GM21515 (cell line): ENCODE measurements at regions not wholly inside any gene's neighbourhood (a gene's known extent, or its start where the extent isn't known, plus 50 kb on each side); places are given as distances from the start of the nearest gene placed in this dataset.
"Not testable (repeated sequence)": the region's sequence is repeated elsewhere in the genome, so short reads cannot be mapped to it uniquely, and the experiment has no call there.

Experiments
- ATAC-seq: cut with Tn5 transposase; IDR thresholded peaks from one replicate; pipeline ENCODE4 v1.9.1; 2021; ENCODE audit not compliant: unreplicated experiment

DNA sequence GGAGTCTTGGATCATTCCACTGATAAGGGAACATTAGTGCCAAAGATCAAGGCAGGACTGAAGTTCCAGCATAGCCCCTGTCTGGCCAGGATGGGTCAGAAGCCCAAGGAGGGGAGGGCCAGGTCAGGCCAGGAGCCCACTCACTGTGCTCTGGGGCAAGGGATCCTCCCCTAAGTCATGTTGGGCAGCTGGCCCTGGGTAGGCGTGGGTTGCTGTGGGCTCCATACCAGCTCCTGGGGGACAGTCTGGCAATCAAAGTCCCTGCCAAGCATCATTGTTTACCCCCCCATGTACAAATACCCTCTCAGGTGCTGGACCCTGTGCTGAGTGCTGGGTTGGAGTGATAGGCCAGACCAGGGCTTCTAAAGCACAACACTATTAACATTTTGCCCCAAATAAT, 130.5 kb downstream of the IRX5 start:
- no peak for ATAC-seq

DNA sequence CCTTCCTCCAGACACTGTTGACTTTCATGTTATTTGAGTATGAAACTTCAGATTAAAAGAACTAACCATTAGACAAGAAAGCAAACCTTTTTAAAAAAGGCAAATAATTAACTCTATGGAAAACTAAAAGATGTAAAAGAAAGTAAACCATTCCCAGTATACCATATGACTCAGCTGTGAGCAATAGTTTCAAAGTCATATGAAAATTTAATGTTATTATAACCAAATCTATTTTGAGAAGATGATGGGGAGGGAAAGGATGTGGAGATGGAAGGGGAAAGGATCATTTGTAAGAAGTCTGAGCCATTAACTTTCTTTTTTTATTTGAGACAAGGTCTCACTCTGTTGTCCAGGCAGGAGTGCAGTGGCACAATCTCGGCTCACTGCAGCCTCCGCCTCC, 131.8 kb downstream of the IRX5 start:
- no peak for ATAC-seq

DNA sequence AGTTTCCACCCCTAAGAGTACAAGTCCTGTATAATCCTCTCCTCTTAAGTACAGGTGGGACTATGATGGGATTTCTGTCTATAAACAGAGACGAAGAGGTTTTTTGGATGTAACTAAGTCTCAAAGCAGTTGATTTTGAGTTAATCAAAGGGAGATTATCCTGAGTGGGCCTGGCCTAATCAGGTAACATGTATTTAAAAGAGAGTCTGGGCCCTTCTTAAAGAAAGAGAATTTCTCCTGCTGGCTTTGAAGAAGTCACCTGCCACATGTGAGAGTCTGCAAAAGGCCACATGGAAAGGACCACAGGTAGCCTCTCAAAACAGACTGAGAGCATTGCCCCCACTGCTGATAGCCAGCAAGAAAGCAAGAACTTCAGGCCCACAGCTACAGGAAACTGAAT, 142.3 kb downstream of the IRX5 start:
- no peak for ATAC-seq

DNA sequence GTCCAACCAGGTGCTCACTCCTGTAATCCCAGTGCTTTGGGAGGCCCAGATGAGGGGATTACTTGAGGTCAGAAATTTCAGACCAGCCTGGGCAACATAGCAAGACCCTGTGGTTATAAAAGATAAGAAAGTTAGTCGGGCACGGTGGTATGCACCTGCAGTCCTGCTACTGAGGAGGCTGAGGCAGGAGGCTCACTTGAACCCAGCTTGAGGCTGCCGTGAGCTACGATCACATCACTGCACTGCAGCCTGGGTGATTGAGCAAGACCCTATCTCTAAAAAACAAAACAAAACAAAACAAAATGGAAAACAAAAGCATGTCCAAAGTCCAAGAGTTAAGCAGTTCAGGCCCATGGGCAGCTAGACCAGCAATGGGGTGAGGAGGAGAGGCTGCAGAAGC, 143.2 kb downstream of the IRX5 start:
- no peak for ATAC-seq

DNA sequence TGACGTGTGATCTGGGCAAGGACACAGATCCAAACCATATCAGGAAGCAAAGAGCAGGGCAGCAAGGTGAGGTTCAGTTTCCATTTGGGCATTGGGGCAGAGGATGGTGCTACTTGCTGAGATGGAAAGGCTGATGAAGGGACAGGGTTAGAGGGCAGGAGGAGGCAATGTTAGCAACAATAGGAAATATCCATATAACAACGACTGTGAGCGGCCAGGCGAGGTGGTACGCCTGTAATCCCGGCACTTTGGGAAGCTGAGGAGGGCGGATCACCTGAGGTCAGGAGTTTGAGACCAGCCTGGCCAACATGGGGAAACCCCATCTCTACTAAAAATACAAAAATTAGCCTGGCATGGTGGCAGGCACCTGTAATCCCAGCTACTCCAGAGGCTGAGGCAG, 144.5 kb downstream of the IRX5 start:
- ATAC-seq: not testable (repeated sequence)

DNA sequence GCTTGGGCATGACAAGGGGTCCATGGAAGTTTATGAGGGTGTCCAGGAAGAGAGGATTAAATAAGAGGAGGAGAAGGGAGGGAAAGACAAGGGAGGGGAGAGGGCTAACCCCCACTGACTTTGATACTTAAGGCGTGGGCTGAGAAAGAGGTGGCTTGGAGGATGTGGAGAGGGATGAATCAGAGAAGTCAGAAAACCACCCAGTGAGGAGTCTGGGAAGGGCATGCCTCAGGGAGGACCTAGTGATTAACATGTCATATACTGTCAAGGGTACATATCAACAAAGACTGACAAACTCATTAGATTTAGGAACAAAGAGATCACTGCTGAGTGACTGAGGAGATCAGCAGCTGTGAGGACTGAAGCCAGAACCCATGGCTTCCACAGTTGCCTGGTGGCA, 145.4 kb downstream of the IRX5 start:
- ATAC-seq: no peak

DNA sequence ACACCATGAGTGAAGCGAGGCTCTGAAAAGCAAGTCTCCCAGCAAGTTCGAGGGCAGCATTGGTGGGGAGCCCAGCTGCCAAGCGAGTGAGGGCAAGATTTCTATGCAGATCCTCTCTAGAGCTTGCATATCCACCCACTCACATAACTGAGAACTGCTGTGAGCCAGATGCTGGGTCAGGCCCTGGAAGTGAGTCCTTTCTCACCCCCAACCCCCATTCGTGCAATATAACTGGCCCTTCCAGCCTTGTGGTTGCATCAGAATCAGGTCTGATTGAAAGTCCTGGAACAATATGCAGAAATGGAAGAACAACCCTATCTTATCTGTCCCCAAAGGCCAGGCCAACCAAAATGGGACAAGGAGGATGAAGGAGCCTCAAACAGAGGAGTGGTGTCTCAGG, 146.6 kb downstream of the IRX5 start:
- no peak for ATAC-seq

DNA sequence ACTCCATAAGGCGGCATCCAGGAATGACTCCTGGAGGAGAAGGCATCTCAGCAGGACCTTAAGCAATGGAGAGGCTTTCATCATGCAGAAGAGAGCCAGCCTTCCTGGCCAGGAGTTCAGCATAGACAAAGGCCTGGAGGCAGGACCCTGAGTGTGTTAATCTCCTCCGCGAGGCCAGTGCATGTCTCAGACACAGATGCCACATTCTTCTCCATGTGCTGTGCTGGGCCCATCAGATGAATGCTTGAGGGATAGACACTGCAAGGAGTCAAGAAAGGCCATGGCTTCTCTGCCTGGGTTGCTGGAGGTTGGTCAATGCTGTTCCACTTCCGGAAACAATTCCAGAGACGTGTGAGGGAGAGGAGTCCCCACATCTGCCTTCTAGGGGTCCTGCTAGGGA, 147.5 kb downstream of the IRX5 start:
- no peak for ATAC-seq

DNA sequence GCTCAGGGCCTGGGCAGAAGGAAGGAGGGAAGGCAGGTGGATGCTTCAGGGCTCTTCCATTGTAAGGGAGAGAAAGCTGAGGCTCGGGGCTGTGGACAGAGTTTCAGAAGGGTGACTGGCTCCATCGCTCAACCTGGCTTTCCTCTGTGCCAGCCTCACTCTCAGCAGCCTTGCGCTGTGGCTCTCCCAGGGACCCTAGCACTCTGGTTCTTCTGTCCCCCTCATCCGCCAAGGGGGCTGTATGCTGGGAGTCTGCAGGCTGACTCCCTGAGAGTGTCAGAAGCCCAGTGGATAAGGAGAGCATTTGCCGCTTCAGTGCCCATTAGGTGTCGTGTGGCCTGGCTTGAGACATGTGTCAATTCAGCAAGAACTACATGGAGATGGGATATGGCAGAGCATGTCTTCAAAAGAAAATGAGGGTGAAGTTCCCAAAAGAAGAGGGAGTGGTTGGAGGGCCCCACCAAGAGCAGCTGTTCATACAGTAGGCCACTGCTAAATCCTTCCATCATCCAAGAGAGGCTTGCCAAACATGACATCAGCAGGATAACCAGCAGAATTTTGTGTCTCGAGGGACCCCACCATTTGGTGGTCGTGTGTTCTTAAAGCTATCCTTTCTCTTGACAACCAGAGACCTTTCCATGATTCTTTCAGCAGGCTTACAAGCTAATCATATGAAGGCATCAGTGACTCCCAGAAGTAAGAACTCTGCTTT, 148.2 kb downstream of the IRX5 start:
- no peak for ATAC-seq

DNA sequence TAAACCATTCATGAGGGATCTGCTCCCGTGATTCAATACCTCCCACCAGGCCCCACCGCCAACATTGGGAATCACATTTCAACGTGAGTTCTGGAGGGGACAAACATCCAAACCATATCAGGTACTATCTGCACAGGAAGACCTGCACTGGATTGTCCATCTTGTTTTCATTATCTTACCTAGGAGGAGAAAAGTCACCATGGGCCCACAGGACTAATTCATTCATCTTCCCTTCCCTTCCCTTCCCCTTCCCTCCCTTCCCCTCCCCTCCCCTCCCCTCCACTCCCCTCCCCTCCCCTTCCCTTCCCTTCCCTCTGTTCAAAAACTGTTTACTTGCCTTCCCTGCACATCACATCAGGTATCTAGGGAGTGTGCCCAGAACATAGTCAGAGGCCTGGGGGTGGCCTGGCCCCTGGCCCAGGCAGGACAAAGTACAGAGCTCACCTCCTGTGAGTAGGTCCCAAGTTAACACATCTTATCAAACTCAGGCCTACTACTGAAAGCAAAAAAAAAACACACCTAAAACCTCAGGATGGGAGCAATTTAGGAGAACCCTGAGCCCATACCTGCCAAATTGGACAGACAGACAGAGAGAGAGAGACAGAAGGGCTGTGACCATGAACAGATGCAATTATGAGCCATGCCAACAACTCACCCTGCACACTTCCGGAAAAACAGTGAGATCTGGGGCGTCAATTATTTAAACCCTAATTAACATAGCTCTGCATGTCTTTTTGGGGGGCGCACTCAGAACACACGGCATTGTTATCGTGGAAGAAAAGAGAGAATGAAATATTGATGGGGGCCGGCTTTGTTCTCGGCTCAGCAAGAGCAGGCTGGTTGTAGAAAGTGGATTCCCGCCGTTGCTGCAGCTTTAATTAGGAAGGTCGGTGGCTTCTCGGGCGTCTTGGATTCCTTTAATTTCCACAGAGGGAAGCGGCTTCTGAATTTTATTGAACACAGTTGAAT, 151.2 kb downstream of the IRX5 start:
- no peak for ATAC-seq

DNA sequence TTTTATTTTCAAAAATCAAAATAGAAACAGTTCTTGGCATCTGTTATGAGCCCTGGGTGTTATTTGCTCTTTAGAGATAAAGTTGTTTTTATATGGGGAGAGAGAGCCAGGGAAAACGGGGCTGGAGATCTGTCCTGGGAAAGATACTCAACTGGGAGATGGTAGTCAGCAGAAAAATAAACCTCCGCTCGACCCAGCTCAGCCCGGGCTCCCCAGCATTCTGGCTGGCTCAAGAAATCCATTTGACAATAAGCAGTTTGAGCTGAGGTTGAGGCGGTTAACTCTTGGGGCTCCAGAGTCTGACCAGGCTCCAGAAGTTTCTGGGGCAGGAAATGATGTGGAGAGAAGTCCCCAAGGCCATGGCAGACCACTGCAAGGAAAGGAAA, 151.9 kb downstream of the IRX5 start:
- ATAC-seq: no peak

DNA sequence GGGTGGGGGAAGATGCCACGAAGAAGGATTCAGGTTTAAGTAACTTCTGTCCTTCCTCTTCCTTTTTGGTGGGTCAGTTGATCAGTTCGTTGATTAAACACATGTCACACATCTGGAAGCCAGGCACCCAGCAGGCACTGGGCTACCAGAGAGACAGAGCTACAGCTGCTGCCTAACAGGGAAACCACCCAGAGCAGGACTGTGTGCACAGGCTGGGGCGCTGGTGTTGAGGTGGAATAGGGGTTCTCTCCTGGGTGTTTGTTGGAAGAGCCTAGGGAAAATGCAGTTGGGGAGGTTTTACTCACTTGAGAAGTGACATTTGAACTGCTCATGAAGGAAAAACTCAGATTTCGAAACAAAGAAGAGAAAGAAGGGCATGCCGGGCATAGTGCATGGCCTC, 152.4 kb downstream of the IRX5 start:
- ATAC-seq: no peak

DNA sequence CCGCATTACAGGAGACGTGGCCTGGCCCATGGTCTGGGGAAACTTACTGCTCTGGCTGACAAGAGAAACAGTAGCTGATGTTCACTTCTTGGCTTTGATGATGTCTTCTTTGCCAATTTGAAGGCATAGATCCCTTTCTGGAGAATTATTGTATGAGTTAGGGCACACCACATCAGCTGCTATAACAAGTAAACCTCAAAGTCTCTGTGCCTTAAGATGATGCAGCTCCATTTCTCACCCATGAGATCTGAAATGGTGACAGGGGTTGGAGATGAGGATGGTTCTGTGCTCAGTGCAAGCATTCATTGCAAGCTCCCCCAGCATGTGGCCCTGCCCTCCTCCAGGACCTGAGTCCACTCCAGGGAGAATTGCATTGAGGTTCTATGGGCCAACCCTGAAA, 157.4 kb downstream of the IRX5 start:
- no peak for ATAC-seq

DNA sequence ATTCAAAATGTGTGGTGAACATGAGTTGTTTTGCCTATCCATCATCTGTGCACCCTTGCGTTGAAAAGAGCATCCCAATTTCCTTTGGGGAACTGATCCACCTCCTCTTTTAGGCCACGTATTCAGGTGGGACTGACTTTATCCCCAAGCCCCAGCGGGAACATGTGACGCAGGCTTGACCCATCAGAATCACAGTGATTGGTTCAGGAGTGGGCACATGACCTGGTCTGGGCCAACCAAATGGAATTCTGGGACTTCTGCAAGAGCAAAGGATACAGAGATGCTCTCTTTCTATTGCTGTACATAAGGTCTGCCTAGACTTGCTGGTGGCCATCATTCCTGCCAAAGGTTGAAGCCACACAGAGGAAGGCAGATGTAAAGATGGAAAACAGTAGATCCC, 158.9 kb downstream of the IRX5 start:
- no peak for ATAC-seq

DNA sequence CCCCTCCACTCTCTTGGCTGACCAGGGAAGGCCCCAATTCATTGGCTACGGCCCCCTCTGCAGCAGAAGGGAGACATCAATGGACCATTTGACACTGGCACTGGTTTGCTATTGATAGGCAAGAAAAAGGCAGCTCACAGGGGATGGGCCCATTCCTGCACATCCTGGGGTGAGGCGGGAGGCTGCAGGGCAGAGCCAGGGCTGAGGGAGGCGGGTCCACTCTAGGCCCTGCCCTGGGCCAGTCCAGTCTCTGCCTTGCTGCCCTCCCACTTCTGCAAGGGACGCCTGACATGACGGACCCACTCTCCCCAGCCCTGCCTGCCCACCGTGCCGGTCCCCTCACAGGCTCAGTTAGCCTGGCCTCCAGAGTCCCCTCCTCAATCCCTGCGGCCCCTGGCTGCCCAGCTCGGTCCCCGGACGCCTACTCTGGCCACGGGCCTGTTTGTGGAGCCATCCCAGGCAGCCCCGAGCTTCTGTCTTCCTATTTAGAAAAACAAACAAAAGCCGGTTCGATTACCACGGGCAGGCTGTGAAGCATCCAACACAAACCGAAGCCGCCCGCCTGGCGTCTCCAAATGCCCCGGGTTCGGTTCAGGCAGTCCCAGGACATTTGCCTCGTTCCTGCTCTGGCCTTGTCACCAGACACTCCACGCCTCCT, 160.7 kb downstream of the IRX5 start:
- no peak for ATAC-seq

DNA sequence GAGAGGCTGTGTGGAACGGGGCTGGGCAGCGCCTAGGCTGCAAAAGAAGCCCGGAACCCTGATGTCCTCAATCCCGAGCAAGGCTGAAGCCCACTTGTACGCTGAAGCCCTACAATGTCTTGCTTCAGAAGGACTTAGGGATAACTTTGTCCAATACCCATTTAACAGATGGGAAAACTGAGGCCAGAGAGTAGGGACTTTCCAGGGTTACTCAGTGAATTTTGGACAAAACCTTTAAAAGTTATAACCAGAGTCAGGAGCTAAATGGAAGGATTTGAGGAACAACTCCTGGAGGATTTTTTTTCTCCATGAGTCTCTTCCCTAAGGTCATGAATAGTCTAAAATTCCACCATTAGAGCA, 161.2 kb downstream of the IRX5 start:
- ATAC-seq: no peak

DNA sequence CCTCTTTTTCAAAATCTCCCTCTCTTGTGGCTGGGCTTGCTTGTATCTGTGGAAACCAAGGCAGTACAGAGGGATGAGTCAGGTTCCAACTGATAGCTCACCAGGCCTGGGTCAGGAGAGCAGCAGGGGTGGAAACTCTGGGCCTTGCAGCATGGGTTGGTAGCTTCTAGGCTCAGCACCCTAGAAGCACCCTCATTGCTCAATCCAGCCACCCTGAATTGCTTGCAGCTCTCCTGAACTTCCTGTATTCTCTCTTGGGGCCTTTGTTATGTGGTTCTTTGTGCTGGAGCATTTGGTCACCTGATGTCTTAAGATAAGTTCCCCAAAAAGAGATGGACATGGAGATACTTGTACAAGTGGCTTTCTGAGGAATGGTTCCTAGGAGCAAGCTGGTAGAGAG, 169.4 kb downstream of the IRX5 start:
- ATAC-seq: no peak

DNA sequence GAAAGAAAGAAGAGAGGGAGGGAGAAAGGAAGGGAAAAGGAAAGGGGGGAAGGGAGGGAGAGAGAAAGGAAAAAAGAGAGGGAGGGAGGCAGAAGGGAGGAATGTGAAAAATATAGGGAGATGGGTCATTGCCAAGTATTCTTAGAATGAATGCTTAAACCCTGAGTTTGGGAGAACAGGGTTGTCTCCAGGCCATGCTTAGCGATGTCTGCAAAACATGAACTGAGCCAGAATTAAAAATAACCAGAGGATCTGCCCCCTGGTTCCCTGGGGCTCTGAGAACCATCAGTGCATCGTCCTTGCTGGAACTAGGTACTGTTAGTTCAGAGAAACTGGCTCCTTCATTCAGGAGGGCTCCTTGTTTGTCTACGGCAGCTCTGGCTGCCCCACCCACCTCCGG, 170.4 kb downstream of the IRX5 start:
- no peak for ATAC-seq

DNA sequence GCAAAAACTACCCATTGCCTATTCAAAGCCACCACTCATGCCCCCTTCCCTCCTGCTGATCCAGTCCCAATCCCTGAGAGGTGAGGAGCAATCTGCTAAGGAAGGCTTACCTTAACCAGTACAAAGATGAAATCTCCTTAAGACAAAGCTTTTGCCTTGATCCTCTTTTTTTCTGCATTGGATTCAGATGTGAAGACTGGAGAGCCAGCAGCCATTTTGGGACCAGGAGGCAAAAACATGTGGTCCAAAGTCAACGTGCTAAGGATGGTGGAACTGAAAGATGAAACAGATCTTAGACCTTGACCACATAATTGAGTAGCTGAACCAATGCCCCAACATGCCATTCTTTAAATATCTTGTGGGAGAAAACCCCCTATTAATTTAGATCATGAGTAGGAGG, 171.4 kb downstream of the IRX5 start:
- no peak for ATAC-seq

DNA sequence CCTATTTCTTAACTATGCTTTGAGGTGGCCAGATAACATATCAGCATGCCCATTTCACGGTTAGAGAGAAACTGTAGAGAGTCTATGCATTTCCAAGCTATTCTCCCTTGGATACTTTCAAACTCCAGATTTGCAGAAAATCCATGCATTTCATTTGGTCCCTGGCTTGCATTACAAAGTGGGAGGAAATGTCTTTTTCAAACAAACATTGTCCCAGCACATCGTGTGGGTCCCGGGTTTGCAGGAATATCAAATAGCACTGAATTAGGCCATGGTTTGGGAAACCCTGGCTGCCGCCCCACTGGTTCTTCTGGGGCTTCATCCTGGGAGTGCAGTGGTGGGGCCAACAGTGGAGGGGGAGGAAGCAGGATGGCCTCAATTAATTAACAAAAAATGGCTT, 171.9 kb downstream of the IRX5 start:
- no peak for ATAC-seq

DNA sequence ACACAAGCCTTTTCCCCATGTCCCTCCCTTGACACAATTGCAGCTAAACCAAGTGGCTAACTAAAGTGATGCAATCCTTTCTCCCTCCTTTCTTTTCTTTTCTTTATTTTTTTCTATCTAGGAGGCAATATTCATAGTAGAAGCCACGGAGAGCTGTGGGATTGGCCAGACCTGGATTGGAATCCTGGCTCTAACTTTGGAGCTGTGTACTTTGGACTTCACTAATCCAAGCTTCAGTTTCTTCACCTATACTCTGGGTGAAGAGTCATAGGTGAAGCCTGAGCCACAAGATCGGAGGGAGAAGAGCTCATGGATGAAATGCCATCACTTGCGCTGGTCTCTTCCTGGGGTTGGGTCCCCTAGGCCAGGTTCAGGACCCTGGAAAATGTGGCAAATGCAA, 177.2 kb downstream of the IRX5 start:
- no peak for ATAC-seq

DNA sequence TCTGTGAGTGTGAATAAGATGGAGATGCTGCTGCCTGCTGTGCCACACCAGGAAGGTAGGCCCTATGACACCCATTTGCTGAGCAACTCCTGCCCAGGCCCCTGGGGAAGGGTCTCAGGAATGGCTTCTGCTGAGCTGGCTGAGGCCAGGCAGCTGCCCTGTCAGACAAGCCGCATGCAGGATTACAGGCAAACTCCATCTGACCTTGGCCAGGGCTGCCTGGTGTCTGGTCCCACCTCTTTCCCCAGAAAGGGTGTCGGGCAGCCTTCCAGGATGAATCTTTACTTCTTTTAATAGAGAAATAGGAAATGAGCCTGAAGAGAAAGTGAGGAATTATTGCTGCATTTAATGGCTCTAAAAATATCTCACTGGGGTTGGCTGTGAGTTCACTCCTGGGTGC, 182.5 kb downstream of the IRX5 start:
- no peak for ATAC-seq
